NT2/D1 (cell line): ENCODE measurements at regions not wholly inside any gene's neighbourhood (a gene's known extent, or its start where the extent isn't known, plus 50 kb on each side); places are given as distances from the start of the nearest gene placed in this dataset.
"Not testable (repeated sequence)": the region's sequence is repeated elsewhere in the genome, so short reads cannot be mapped to it uniquely, and the experiment has no call there.

ENCODE experiments used
- DNase-seq: peaks from one replicate; pipeline ENCODE4 v3.0.0-alpha.2; 2011; ENCODE audit warnings: low read depth, low spot score
- H3K27me3 ChIP-seq: 2 replicates; pipeline ENCODE4 v1.6.0; 2011; ENCODE audit warnings: mild to moderate bottlenecking; ENCODE audit not compliant: insufficient read length, insufficient read depth
- H3K36me3 ChIP-seq: 2 replicates; pipeline ENCODE4 v1.6.1; 2011; ENCODE audit warnings: mild to moderate bottlenecking, low read length, mixed read lengths; ENCODE audit not compliant: insufficient read depth, insufficient read length
- H3K4me1 ChIP-seq: 2 replicates; pipeline ENCODE4 v1.5.1; 2011; ENCODE audit not compliant: insufficient read depth, insufficient read length
- H3K4me3 ChIP-seq: 2 replicates; pipeline ENCODE4 v1.5.1; 2011; ENCODE audit warnings: low read depth; ENCODE audit not compliant: insufficient read length
- H3K9ac ChIP-seq: 2 replicates; pipeline ENCODE4 v1.6.0; 2011; ENCODE audit warnings: low read depth; ENCODE audit not compliant: insufficient read length
- H3K9me3 ChIP-seq: 2 replicates; pipeline ENCODE4 v1.5.1; 2011; ENCODE audit warnings: mild to moderate bottlenecking, low read length; ENCODE audit not compliant: insufficient read depth
- SUZ12 ChIP-seq: IDR thresholded peaks from 2 replicates; pipeline ENCODE4 v1.6.1; 2011; ENCODE audit not compliant: insufficient read length, insufficient read depth; ENCODE audit errors: extremely low read depth
- YY1 ChIP-seq: IDR thresholded peaks from 2 replicates; pipeline ENCODE4 v1.6.1; 2011; ENCODE audit not compliant: insufficient read length, insufficient read depth
- ZNF274 ChIP-seq: IDR thresholded peaks from 2 replicates; pipeline ENCODE4 v1.6.1; 2011; ENCODE audit warnings: mild to moderate bottlenecking, low read depth, low read length

GRCh38 chr10:130969700-130970099, 341.8 kb downstream of the TCERG1L start:
- no peak overlapping the region for H3K9ac ChIP-seq
- DNase-seq = no peak
- TF ChIP-seq YY1 (no peak), ZNF274 (no peak), SUZ12 (no peak)
- H3K4me1 ChIP-seq = no peaks in the 10 kb centered on the region
- H3K4me3 ChIP-seq = no peak overlapping the region
- H3K36me3 ChIP-seq = no peaks in the 10 kb centered on the region
- H3K27me3 ChIP-seq = no peaks in the 10 kb centered on the region
- H3K9me3 ChIP-seq = no peaks in the 10 kb centered on the region

- Histone ChIP-seq H3K4me3 (no peak overlapping the region), H3K9me3 (no peaks in the 10 kb centered on the region), H3K4me1 (no peaks in the 10 kb centered on the region), H3K9ac (no peak overlapping the region), H3K36me3 (no peaks in the 10 kb centered on the region), H3K27me3 (no peaks in the 10 kb centered on the region)
- no peak for TF ChIP-seq ZNF274
- no peak for TF ChIP-seq YY1
- no peak for TF ChIP-seq SUZ12
- no peak for DNase-seq
These were observed 341.0 kb downstream of the TCERG1L start for GRCh38 chr10:130970341-130971122.

- H3K9me3 ChIP-seq = no peaks in the 10 kb centered on the region
- no peaks in the 10 kb centered on the region for H3K27me3 ChIP-seq
- no peak for TF ChIP-seq YY1
- TF ChIP-seq ZNF274 = no peak
- TF ChIP-seq SUZ12 = no peak
- H3K36me3 ChIP-seq = no peaks in the 10 kb centered on the region
- DNase-seq = no peak
- no peak overlapping the region for H3K4me3 ChIP-seq
- no peaks in the 10 kb centered on the region for H3K4me1 ChIP-seq
- no peak overlapping the region for H3K9ac ChIP-seq
These were observed 340.4 kb downstream of the TCERG1L start for GRCh38 chr10:130971123-130971435.

- no peaks in the 10 kb centered on the region for H3K27me3 ChIP-seq
- H3K4me3 ChIP-seq = no peak overlapping the region
- H3K9ac ChIP-seq = no peak overlapping the region
- DNase-seq = no peak
- TF ChIP-seq ZNF274 (no peak), SUZ12 (no peak), YY1 (no peak)
- H3K36me3 ChIP-seq = no peaks in the 10 kb centered on the region
- H3K9me3 ChIP-seq = no peaks in the 10 kb centered on the region
- no peaks in the 10 kb centered on the region for H3K4me1 ChIP-seq
These were observed 338.2 kb downstream of the TCERG1L start for GRCh38 chr10:130973127-130973839.

- Histone ChIP-seq H3K4me1 (no peaks in the 10 kb centered on the region), H3K36me3 (no peaks in the 10 kb centered on the region), H3K9me3 (no peaks in the 10 kb centered on the region), H3K9ac (no peak overlapping the region), H3K4me3 (no peak overlapping the region), H3K27me3 (no peaks in the 10 kb centered on the region)
- no peak for TF ChIP-seq SUZ12
- no peak for TF ChIP-seq YY1
- no peak for TF ChIP-seq ZNF274
- no peak for DNase-seq
These were observed 337.4 kb downstream of the TCERG1L start for GRCh38 chr10:130974166-130974565.

- H3K27me3 ChIP-seq, H3K9ac ChIP-seq, H3K9me3 ChIP-seq, H3K4me1 ChIP-seq, H3K4me3 ChIP-seq, H3K36me3 ChIP-seq, DNase-seq: not testable (repeated sequence)
These were observed 336.2 kb downstream of the TCERG1L start for GRCh38 chr10:130975351-130975750.

GRCh38 chr10:130982802-130983201, 328.7 kb downstream of the TCERG1L start:
- Histone ChIP-seq H3K9me3 (peaks cover 6% of the 10 kb centered on the region; the same call in 1 of the 2 replicates), H3K36me3 (no peaks in the 10 kb centered on the region), H3K4me1 (no peaks in the 10 kb centered on the region), H3K4me3 (no peak overlapping the region), H3K9ac (no peak overlapping the region), H3K27me3 (no peaks in the 10 kb centered on the region)
- TF ChIP-seq SUZ12 (no peak), YY1 (no peak), ZNF274 (no peak)
- DNase-seq = no peak
